ENCODE measurements at regions not wholly inside any gene's neighbourhood (a gene's known extent, or its start where the extent isn't known, plus 50 kb on each side); places are given as distances from the start of the nearest gene placed in this dataset.

DNA sequence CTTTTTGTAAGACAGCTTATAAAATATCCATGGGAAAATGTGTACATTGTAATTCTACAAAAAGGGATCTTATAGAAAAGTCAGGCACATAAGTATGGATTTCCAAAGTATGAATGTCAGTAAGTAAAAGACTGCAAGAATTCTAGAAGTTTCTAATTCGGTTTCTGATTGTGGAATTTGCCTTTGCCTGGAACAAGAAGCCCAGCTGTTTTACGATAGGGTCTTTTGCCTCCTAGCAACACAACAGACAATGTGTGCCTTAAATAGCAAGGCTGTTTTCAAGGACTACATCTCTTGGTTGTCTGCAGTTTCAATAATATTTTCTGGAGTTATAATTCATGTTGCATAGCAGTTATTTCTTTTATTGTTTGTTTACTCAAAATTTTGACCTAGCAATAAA lies 312.9 kb downstream of the MTX2 start:
- no peaks in the 10 kb centered on the region for H3K36me3 Mint-ChIP-seq (ENCODE audit: insufficient read depth)
- no peaks in the 10 kb centered on the region for H3K4me1 Mint-ChIP-seq (ENCODE audit: low read depth)
- peaks cover 23% of the 10 kb centered on the region for H3K27me3 Mint-ChIP-seq (ENCODE audit: low read depth)
- ATAC-seq (no peak), DNase-seq (no peak)
- H3K4me3 Mint-ChIP-seq, result no peak overlapping the region
- H3K9me3 Mint-ChIP-seq, result no peaks in the 10 kb centered on the region

- Mint-ChIP-seq H3K36me3 (ENCODE audit: insufficient read depth) (no peaks in the 10 kb centered on the region), H3K9me3 (no peaks in the 10 kb centered on the region), H3K4me1 (ENCODE audit: low read depth) (no peaks in the 10 kb centered on the region), H3K4me3 (no peak overlapping the region), H3K27me3 (ENCODE audit: low read depth) (peaks cover 18% of the 10 kb centered on the region)
- ATAC-seq, result no peak
- DNase-seq, result no peak
Observed at GRCh38 chr2:176582990-176583481, 313.8 kb downstream of the MTX2 start.

DNA sequence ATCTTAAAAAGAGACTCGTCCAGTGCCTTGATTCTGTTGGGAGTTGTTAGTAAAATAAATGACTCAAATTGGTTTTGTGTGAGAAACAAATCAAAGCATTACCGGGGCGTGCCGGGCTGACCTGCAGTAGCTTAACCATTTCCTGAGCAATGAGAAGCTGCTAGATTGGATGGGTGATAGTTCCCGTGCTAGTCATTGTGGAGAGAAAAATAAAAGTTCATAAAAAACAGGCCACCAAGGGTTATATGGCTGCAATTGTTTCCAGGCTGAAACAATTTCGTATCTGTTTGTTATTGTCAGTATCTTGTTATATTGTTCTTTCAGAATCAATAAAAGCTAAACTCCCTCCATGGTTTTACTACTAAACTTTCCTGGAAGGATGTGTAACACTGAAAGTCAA lies 314.4 kb downstream of the MTX2 start:
- no peak overlapping the region for H3K4me3 Mint-ChIP-seq
- H3K27me3 Mint-ChIP-seq (ENCODE audit: low read depth), result peaks cover 13% of the 10 kb centered on the region
- no peaks in the 10 kb centered on the region for H3K36me3 Mint-ChIP-seq (ENCODE audit: insufficient read depth)
- DNase-seq (no peak), ATAC-seq (no peak)
- H3K4me1 Mint-ChIP-seq (ENCODE audit: low read depth), result no peaks in the 10 kb centered on the region
- no peaks in the 10 kb centered on the region for H3K9me3 Mint-ChIP-seq

DNA sequence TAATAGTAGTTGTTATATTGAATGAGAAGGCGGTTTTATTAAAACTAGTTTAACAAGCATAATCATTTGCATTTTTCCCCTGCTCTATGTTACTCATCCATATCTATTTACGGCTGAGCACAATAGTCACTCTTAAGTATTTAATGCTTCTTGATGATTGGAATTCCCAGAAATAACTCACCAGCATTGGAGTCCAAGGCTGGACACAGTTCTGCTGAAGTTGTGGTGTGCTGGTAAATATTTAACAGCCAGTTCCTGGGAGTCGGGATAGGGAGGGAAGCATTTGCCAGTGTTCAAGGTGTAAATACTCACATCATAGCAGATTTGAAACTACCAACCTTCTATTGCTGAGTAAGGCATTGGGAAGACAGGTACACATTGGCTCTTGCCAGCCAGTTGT lies 315.1 kb downstream of the MTX2 start:
- H3K27me3 Mint-ChIP-seq (ENCODE audit: low read depth), result peaks cover 11% of the 10 kb centered on the region
- H3K36me3 Mint-ChIP-seq (ENCODE audit: insufficient read depth), result no peaks in the 10 kb centered on the region
- DNase-seq (no peak), ATAC-seq (no peak)
- H3K4me1 Mint-ChIP-seq (ENCODE audit: low read depth), result no peaks in the 10 kb centered on the region
- H3K4me3 Mint-ChIP-seq, result no peak overlapping the region
- no peaks in the 10 kb centered on the region for H3K9me3 Mint-ChIP-seq

DNA sequence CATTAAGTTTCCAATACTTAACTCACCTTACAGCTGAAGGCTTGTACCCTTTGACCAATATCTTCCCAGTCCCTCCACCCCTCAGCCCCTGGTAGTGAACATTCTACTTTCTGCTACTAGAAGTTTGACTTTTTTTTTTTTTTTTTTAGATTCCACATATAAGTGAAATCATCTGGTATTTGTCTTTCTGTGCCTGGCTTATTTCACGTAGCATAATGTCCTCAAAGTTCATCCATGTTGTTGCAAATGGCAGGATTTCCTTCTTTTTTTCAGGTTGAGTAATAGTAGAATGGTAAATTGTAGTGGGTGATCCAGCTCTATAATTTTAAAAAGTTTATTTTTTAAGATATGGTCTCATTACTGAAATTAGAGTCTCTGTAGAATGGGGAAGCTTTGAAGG lies 316.0 kb downstream of the MTX2 start:
- Mint-ChIP-seq H3K36me3 (ENCODE audit: insufficient read depth) (no peaks in the 10 kb centered on the region), H3K27me3 (ENCODE audit: low read depth) (peaks cover 9% of the 10 kb centered on the region), H3K4me3 (no peak overlapping the region), H3K4me1 (ENCODE audit: low read depth) (no peaks in the 10 kb centered on the region), H3K9me3 (no peaks in the 10 kb centered on the region)
- DNase-seq (no peak), ATAC-seq (no peak)

DNA sequence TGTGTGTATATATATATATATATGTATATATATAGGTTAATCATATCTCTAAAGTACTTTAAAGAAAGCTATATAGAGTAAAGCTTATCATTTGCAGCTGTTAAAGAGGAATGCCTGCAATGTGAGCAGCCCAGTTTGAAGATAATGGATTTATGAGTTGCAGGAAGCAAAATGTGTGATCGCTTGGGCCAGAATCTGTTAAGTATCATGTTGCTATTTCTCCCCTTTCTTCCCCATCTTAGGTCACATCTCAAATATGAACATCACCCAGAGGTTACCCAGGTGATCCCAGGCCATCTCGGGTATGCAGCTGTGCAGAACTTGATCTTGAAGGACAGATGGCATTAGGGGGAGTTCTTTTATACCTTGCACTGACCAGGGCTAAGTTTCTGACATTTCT lies 316.5 kb downstream of the MTX2 start:
- DNase-seq (no peak), ATAC-seq (no peak)
- H3K36me3 Mint-ChIP-seq (ENCODE audit: insufficient read depth), result no peaks in the 10 kb centered on the region
- no peaks in the 10 kb centered on the region for H3K4me1 Mint-ChIP-seq (ENCODE audit: low read depth)
- H3K27me3 Mint-ChIP-seq (ENCODE audit: low read depth), result peaks cover 9% of the 10 kb centered on the region
- no peaks in the 10 kb centered on the region for H3K9me3 Mint-ChIP-seq
- no peak overlapping the region for H3K4me3 Mint-ChIP-seq

GRCh38 chr2:176589287-176589686 lies 320.0 kb downstream of the MTX2 start:
- DNase-seq (no peak), ATAC-seq (no peak)
- H3K36me3 Mint-ChIP-seq (ENCODE audit: insufficient read depth), result no peaks in the 10 kb centered on the region
- peaks cover 7% of the 10 kb centered on the region for H3K27me3 Mint-ChIP-seq (ENCODE audit: low read depth)
- no peak overlapping the region for H3K4me3 Mint-ChIP-seq
- H3K9me3 Mint-ChIP-seq, result no peaks in the 10 kb centered on the region
- H3K4me1 Mint-ChIP-seq (ENCODE audit: low read depth), result no peaks in the 10 kb centered on the region

DNA sequence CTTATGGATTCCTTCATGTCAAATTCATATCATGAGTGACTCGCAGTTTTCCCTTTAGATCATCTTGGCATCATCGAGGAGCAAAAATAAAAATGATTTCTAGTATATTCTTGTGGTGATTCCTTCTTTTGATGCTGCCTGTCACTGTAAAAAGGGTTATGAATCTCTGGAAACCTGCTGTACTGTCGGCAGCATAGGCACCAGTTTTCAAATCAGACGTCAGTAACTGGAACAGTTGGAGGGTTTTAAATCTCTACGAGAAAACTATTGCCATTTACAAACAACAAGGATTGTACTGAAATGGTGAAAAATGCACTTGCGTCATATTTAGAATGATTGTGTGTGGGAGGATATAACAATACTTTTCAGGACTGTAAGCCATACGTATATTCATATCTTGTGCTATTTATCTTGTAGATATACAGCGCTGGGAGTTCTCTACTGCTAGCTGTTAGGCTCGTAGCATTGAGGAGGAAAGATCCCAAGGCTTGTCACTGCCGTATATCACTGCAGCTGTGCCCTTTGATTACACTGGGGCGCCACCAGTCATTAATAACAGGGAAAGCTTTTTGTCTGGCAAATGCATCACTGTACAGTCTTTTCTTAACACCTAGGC lies 320.7 kb downstream of the MTX2 start:
- no peak for DNase-seq
- no peak overlapping the region for H3K4me3 Mint-ChIP-seq
- no peak for ATAC-seq
- H3K9me3 Mint-ChIP-seq, result no peaks in the 10 kb centered on the region
- no peaks in the 10 kb centered on the region for H3K36me3 Mint-ChIP-seq (ENCODE audit: insufficient read depth)
- peaks cover 9% of the 10 kb centered on the region for H3K27me3 Mint-ChIP-seq (ENCODE audit: low read depth)
- H3K4me1 Mint-ChIP-seq (ENCODE audit: low read depth), result no peaks in the 10 kb centered on the region

- Mint-ChIP-seq H3K4me3 (no peak overlapping the region), H3K36me3 (ENCODE audit: insufficient read depth) (no peaks in the 10 kb centered on the region), H3K4me1 (ENCODE audit: low read depth) (no peaks in the 10 kb centered on the region), H3K9me3 (no peaks in the 10 kb centered on the region), H3K27me3 (ENCODE audit: low read depth) (peaks cover 14% of the 10 kb centered on the region)
- DNase-seq (no peak), ATAC-seq (no peak)
Observed at GRCh38 chr2:176592216-176592615, 323.0 kb downstream of the MTX2 start.

GRCh38 chr2:176595986-176596385 lies 326.7 kb downstream of the MTX2 start:
- Mint-ChIP-seq H3K4me3 (no peak overlapping the region), H3K9me3 (no peaks in the 10 kb centered on the region), H3K4me1 (ENCODE audit: low read depth) (no peaks in the 10 kb centered on the region), H3K27me3 (ENCODE audit: low read depth) (peaks cover 17% of the 10 kb centered on the region), H3K36me3 (ENCODE audit: insufficient read depth) (no peaks in the 10 kb centered on the region)
- DNase-seq, result no peak
- ATAC-seq, result no peak

DNA sequence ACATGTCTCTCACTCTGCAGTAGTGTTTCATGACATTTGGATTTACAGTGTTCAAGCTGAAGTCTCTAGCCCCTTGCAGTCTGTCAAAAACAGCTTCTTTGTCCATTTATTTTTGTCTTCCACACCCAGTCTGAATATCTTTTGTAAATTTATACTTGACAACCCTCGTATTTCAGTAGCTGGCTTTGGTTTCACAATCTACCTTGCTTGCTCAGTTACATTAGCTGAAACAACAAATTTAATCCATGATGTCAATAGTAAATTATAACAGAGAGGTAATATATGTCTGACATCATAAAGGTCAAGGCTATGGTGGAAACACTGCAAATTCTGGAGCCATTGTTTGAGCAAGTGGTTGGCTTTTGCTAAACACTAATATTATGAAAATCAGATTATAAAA lies 328.7 kb downstream of the MTX2 start:
- H3K4me3 Mint-ChIP-seq, result no peak overlapping the region
- DNase-seq (no peak), ATAC-seq (no peak)
- H3K36me3 Mint-ChIP-seq (ENCODE audit: insufficient read depth), result no peaks in the 10 kb centered on the region
- no peaks in the 10 kb centered on the region for H3K9me3 Mint-ChIP-seq
- no peaks in the 10 kb centered on the region for H3K4me1 Mint-ChIP-seq (ENCODE audit: low read depth)
- H3K27me3 Mint-ChIP-seq (ENCODE audit: low read depth), result peaks cover 15% of the 10 kb centered on the region

- Mint-ChIP-seq H3K27me3 (ENCODE audit: low read depth) (peaks cover 16% of the 10 kb centered on the region), H3K4me3 (no peak overlapping the region), H3K36me3 (ENCODE audit: insufficient read depth) (no peaks in the 10 kb centered on the region), H3K4me1 (ENCODE audit: low read depth) (no peaks in the 10 kb centered on the region), H3K9me3 (no peaks in the 10 kb centered on the region)
- DNase-seq (no peak), ATAC-seq (no peak)
Observed at GRCh38 chr2:176598351-176598750, 329.1 kb downstream of the MTX2 start.

DNA sequence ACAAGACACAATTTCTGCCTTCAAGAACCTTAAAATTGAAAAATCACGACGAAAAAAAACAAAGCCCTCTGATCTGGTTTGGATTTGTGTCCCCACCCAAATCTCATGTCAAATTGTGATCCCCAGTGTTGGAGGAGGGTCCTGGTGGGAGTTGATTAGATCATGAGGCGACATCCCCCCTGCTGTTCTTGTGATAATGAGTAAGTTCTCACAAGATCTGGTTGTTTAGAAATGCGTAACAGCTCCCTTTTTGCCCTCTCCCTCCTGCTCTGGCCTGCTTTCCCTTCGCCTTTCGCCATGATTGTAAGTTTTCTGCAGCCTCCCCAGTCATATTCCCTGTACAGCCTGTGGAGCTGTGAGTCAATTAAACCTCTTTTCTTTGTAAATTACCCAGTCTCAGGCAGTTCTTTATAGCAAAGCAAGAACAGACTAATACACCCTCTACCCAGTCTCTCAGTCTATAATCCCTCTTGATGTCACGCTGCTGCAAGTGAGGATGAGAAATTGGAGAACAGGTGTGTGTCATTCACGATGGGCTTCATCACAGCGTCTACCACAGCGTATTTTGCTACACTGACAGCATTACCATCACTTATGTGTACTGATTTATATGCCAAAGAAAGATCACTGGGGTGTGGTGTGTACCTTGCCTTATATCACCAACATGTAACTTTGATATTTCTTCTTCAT lies 330.7 kb downstream of the MTX2 start:
- Mint-ChIP-seq H3K36me3 (ENCODE audit: insufficient read depth) (no peaks in the 10 kb centered on the region), H3K27me3 (ENCODE audit: low read depth) (peaks cover 20% of the 10 kb centered on the region), H3K4me3 (no peak overlapping the region), H3K9me3 (no peaks in the 10 kb centered on the region), H3K4me1 (ENCODE audit: low read depth) (no peaks in the 10 kb centered on the region)
- DNase-seq (no peak), ATAC-seq (no peak)

DNA sequence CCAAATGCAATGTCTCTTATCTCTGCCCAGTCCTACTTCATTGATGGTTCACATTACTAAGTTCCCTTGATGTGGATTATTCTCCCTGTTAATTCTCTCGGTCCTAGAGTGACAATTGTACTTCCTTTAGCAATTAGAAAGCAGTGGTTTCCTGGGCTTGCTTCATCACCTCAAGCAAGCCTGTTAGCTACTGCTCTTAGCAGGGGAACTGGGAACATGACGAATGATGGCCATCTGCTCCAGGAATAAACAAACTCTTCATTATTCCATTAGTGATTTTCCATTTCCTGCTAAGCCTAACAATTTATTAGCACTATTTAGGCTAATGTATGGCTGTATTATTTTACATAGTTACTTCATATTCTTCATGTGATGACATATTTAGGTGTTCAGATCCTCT lies 331.8 kb downstream of the MTX2 start:
- Mint-ChIP-seq H3K9me3 (no peaks in the 10 kb centered on the region), H3K27me3 (ENCODE audit: low read depth) (peaks cover 17% of the 10 kb centered on the region), H3K4me3 (no peak overlapping the region), H3K4me1 (ENCODE audit: low read depth) (no peaks in the 10 kb centered on the region), H3K36me3 (ENCODE audit: insufficient read depth) (no peaks in the 10 kb centered on the region)
- ATAC-seq (no peak), DNase-seq (no peak)

DNA sequence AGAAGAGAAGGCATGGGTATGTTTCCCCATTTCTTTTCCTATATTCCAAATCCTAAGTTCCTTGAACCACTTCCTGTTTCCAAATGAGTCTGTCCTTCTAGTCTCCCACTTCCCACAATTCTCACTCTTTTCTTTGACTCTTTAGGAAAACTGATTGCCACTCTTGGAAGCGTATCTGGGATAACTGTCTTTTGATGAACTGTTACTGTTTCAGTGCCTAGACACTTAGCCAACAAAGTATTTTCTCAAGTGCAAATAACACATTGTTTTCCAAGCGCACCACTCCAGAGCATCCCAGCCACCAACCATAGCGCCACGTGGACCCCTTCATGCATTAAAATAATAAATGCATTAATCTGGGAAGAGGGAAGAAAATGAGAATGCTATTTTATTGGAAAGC lies 342.8 kb downstream of the MTX2 start:
- DNase-seq (no peak), ATAC-seq (no peak)
- Mint-ChIP-seq H3K36me3 (ENCODE audit: insufficient read depth) (no peaks in the 10 kb centered on the region), H3K27me3 (ENCODE audit: low read depth) (peaks cover 24% of the 10 kb centered on the region), H3K4me1 (ENCODE audit: low read depth) (no peaks in the 10 kb centered on the region), H3K4me3 (no peak overlapping the region), H3K9me3 (no peaks in the 10 kb centered on the region)
